B cell (primary cell): ENCODE measurements at regions not wholly inside any gene's neighbourhood (a gene's known extent, or its start where the extent isn't known, plus 50 kb on each side); places are given as distances from the start of the nearest gene placed in this dataset.

Experiments
- ATAC-seq: fragments of 200-7000 bp; cut with Tn5 transposase; one replicate; pipeline ENCODE4 v1.10.0; 2021; ENCODE audit warnings: low read depth, mild to moderate bottlenecking, moderate number of reproducible peaks, moderate library complexity
- CTCF ChIA-PET: fragments of 350-600 bp; sonication (Branson Sonifier 250); formaldehyde crosslinking; loops from one replicate; lab custom pipeline; 2021; ENCODE audit warnings: antibody characterized with exemption, inconsistent platforms; lab: Charles Lee
- POLR2A ChIA-PET: fragments of 350-600 bp; sonication (Branson Sonifier 250); formaldehyde crosslinking; loops from one replicate; lab custom pipeline; 2021; ENCODE audit warnings: antibody characterized with exemption; lab: Charles Lee
- DNase-seq: peaks from one replicate; pipeline ENCODE4 v3.0.0; 2013
- H2AFZ ChIP-seq: 2 replicates; pipeline ENCODE4 v1.6.1; 2012; ENCODE audit warnings: mild to moderate bottlenecking, low read depth, low read length; ENCODE audit not compliant: insufficient read depth, poor library complexity, severe bottlenecking
- H3K27ac ChIP-seq, 2 donors: 1 replicate in 1 of 2; 2 replicates in 1 of 2; pipeline ENCODE4 v1.5.1; 2012 to 2013; ENCODE audit warnings: low read length in 2 of 2, mild to moderate bottlenecking in 2 of 2, moderate library complexity in 1 of 2
- H3K27me3 ChIP-seq, 4 experiments: fragments of 200-600 bp in 1 of 4; sonication (generic) in 1 of 4; replicated peaks in 1 of 4; 1 replicate in 2 of 4; 2 replicates in 2 of 4; pipeline versions ENCODE4 v1.6.1 to v1.7.0; 2013 to 2016; ENCODE audit warnings: low read length in 3 of 4, mild to moderate bottlenecking in 2 of 4, mixed read lengths in 1 of 4, moderate library complexity in 1 of 4; ENCODE audit not compliant: insufficient read depth in 4 of 4, control insufficient read depth in 3 of 4; ENCODE audit errors: control extremely low read depth in 1 of 4
- H3K36me3 ChIP-seq, 2 experiments: replicated peaks in 1 of 2; 1 replicate in 1 of 2; 2 replicates in 1 of 2; pipeline versions ENCODE4 v1.6.1 to v1.7.1; 2013; ENCODE audit warnings: low read length in 1 of 2; ENCODE audit not compliant: insufficient read depth in 2 of 2, control insufficient read depth in 1 of 2; ENCODE audit errors: control extremely low read depth in 1 of 2, extremely low read depth in 1 of 2
- H3K4me1 ChIP-seq, 2 donors: fragments of 200-600 bp in 1 of 2; sonication (generic) in 1 of 2; 1 replicate in 1 of 2; 2 replicates in 1 of 2; pipeline versions ENCODE4 v1.5.1 to v1.6.1; 2013 to 2017; ENCODE audit warnings: low read length in 2 of 2; ENCODE audit not compliant: control insufficient read depth in 2 of 2, insufficient read depth in 2 of 2
- H3K4me2 ChIP-seq: replicated peaks from 2 replicates; pipeline ENCODE3; 2012; ENCODE audit warnings: mild to moderate bottlenecking, low read depth, low read length; ENCODE audit not compliant: poor library complexity, severe bottlenecking
- H3K4me3 ChIP-seq, 5 experiments: fragments of 200-600 bp in 1 of 5; sonication (generic) in 1 of 5; 1 replicate in 3 of 5; 2 replicates in 2 of 5; pipeline versions ENCODE4 v1.5.1 to v1.7.0; 2011 to 2016; ENCODE audit warnings: low read length in 4 of 5, mild to moderate bottlenecking in 4 of 5, low read depth in 2 of 5, control low read depth in 1 of 5, moderate library complexity in 1 of 5; ENCODE audit not compliant: insufficient read depth in 1 of 5; ENCODE audit errors: control extremely low read depth in 1 of 5, extremely low read depth in 1 of 5
- H3K79me2 ChIP-seq: fragments of 200-600 bp; sonication (generic); one replicate; pipeline ENCODE4 v1.6.0; 2016; ENCODE audit warnings: low read length; ENCODE audit not compliant: control insufficient read depth, insufficient read depth
- H3K9ac ChIP-seq: fragments of 200-600 bp; sonication (generic); 2 replicates; pipeline ENCODE4 v1.6.1; 2017; ENCODE audit warnings: mild to moderate bottlenecking, low read length, moderate library complexity
- H3K9me3 ChIP-seq, 3 donors: one replicate each; pipeline versions ENCODE4 v1.6.1 to v1.7.1; 2013; ENCODE audit warnings: low read length in 2 of 3; ENCODE audit not compliant: control insufficient read depth in 2 of 3, insufficient read depth in 1 of 3; ENCODE audit errors: control extremely low read depth in 1 of 3
- H4K20me1 ChIP-seq: 2 replicates; pipeline ENCODE4 v1.6.0; 2012; ENCODE audit warnings: mild to moderate bottlenecking, low read length; ENCODE audit not compliant: insufficient read depth, control insufficient read depth, poor library complexity, severe bottlenecking
- H3K27ac Mint-ChIP-seq: one replicate; pipeline ENCODE4 v1.8.0; 2021; ENCODE audit warnings: mixed read lengths
- H3K27me3 Mint-ChIP-seq: one replicate; pipeline ENCODE4 v1.8.0; 2021; ENCODE audit warnings: mixed read lengths
- H3K4me1 Mint-ChIP-seq: one replicate; pipeline ENCODE4 v1.8.0; 2021; ENCODE audit warnings: mixed read lengths
- H3K4me3 Mint-ChIP-seq: one replicate; pipeline ENCODE4 v1.8.0; 2021; ENCODE audit warnings: mixed read lengths
- H3K9me3 Mint-ChIP-seq: one replicate; pipeline ENCODE4 v1.8.0; 2022; ENCODE audit warnings: mixed read lengths; ENCODE audit not compliant: insufficient read depth
- EZH2 ChIP-seq: IDR thresholded peaks from 2 replicates; pipeline ENCODE4 v1.6.1; 2012; ENCODE audit warnings: borderline replicate concordance, low read depth, mild to moderate bottlenecking, moderate library complexity, low read length; ENCODE audit not compliant: insufficient read depth, poor library complexity, severe bottlenecking
- WGBS: methylation state at CpG from one replicate; pipeline ENCODE4 v1.1.5; 2013; ENCODE audit warnings: missing lambda C conversion rate; ENCODE audit not compliant: insufficient coverage; 5-methylcytosine and 5-hydroxymethylcytosine counted together
- intact Hi-C: fragments of 100-400 bp; cut with micrococcal nuclease; formaldehyde crosslinking; loops from one replicate; pipeline ENCODE4 v1.10.0; 2022
- TF ChIP-seq, protein P1 (sequence below): fragments of 200-600 bp; IDR thresholded peaks from one replicate; pipeline ENCODE4 v1.8.0; 2022; ENCODE audit warnings: antibody characterized with exemption, mild to moderate bottlenecking

- ATAC-seq (no peak), DNase-seq (no peak)
- Mint-ChIP-seq H3K27me3 (no peaks in the 10 kb centered on the region), H3K4me1 (no peaks in the 10 kb centered on the region), H3K9me3 (peaks cover 7% of the 10 kb centered on the region), H3K27ac (no peak overlapping the region), H3K4me3 (no peak overlapping the region)
- no peak overlapping the region for H2AFZ ChIP-seq
- no peak overlapping the region for H3K27ac ChIP-seq
- no peaks in the 10 kb centered on the region for H3K79me2 ChIP-seq
- no peaks in the 10 kb centered on the region for H3K27me3 ChIP-seq
- intact Hi-C loops: no loop called here
- H3K36me3 ChIP-seq: no peaks in the 10 kb centered on the region
- H3K4me1 ChIP-seq: no peaks in the 10 kb centered on the region
- H3K4me2 ChIP-seq: no peak overlapping the region
- H3K4me3 ChIP-seq: no peak overlapping the region
- no peak overlapping the region for H3K9ac ChIP-seq
- no peaks in the 10 kb centered on the region for H3K9me3 ChIP-seq
- H4K20me1 ChIP-seq: no peaks in the 10 kb centered on the region
- TF ChIP-seq EZH2: no peak
- TF ChIP-seq, protein P1, sequence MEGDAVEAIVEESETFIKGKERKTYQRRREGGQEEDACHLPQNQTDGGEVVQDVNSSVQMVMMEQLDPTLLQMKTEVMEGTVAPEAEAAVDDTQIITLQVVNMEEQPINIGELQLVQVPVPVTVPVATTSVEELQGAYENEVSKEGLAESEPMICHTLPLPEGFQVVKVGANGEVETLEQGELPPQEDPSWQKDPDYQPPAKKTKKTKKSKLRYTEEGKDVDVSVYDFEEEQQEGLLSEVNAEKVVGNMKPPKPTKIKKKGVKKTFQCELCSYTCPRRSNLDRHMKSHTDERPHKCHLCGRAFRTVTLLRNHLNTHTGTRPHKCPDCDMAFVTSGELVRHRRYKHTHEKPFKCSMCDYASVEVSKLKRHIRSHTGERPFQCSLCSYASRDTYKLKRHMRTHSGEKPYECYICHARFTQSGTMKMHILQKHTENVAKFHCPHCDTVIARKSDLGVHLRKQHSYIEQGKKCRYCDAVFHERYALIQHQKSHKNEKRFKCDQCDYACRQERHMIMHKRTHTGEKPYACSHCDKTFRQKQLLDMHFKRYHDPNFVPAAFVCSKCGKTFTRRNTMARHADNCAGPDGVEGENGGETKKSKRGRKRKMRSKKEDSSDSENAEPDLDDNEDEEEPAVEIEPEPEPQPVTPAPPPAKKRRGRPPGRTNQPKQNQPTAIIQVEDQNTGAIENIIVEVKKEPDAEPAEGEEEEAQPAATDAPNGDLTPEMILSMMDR: no peak
- ChIA-PET POLR2A (no interaction called here), CTCF (no interaction called here)
- no CpG with 5 or more reads among the region's 1 CpG for WGBS
Observed at GRCh38 chr21:19776076-19776475, 1222.1 kb upstream of the NCAM2 start.

GRCh38 chr21:19781881-19782652 is 1216.1 kb upstream of the NCAM2 start:
- intact Hi-C loops: no loop called here
- Histone ChIP-seq H3K4me1 (no peaks in the 10 kb centered on the region), H4K20me1 (no peaks in the 10 kb centered on the region), H3K9ac (no peak overlapping the region), H3K79me2 (no peaks in the 10 kb centered on the region), H2AFZ (no peak overlapping the region), H3K9me3 (peaks cover 0 to 15% (median 0%) of the 10 kb centered on the region in 3 donors), H3K4me3 (no peak overlapping the region), H3K4me2 (no peak overlapping the region), H3K36me3 (no peaks in the 10 kb centered on the region), H3K27ac (no peak overlapping the region), H3K27me3 (no peaks in the 10 kb centered on the region)
- WGBS: 90% methylated on average over 5 of the region's 7 CpGs
- Mint-ChIP-seq H3K4me3 (no peak overlapping the region), H3K27ac (no peak overlapping the region), H3K27me3 (no peaks in the 10 kb centered on the region), H3K4me1 (no peaks in the 10 kb centered on the region), H3K9me3 (peaks cover 12% of the 10 kb centered on the region)
- DNase-seq (no peak), ATAC-seq (no peak)
- TF ChIP-seq, protein P1: no peak
- TF ChIP-seq EZH2: no peak
- ChIA-PET POLR2A (no interaction called here), CTCF (no interaction called here)
